NT2/D1 (cell line): ENCODE measurements at regions not wholly inside any gene's neighbourhood (a gene's known extent, or its start where the extent isn't known, plus 50 kb on each side); places are given as distances from the start of the nearest gene placed in this dataset.

Experiments used
- DNase-seq: peaks from one replicate; pipeline ENCODE4 v3.0.0-alpha.2; 2011; ENCODE audit warnings: low read depth, low spot score
- H3K27me3 ChIP-seq: 2 replicates; pipeline ENCODE4 v1.6.0; 2011; ENCODE audit warnings: mild to moderate bottlenecking; ENCODE audit not compliant: insufficient read length, insufficient read depth
- H3K36me3 ChIP-seq: 2 replicates; pipeline ENCODE4 v1.6.1; 2011; ENCODE audit warnings: mild to moderate bottlenecking, low read length, mixed read lengths; ENCODE audit not compliant: insufficient read depth, insufficient read length
- H3K4me1 ChIP-seq: 2 replicates; pipeline ENCODE4 v1.5.1; 2011; ENCODE audit not compliant: insufficient read depth, insufficient read length
- H3K4me3 ChIP-seq: 2 replicates; pipeline ENCODE4 v1.5.1; 2011; ENCODE audit warnings: low read depth; ENCODE audit not compliant: insufficient read length
- H3K9ac ChIP-seq: 2 replicates; pipeline ENCODE4 v1.6.0; 2011; ENCODE audit warnings: low read depth; ENCODE audit not compliant: insufficient read length
- H3K9me3 ChIP-seq: 2 replicates; pipeline ENCODE4 v1.5.1; 2011; ENCODE audit warnings: mild to moderate bottlenecking, low read length; ENCODE audit not compliant: insufficient read depth
- SUZ12 ChIP-seq: IDR thresholded peaks from 2 replicates; pipeline ENCODE4 v1.6.1; 2011; ENCODE audit not compliant: insufficient read length, insufficient read depth; ENCODE audit errors: extremely low read depth
- YY1 ChIP-seq: IDR thresholded peaks from 2 replicates; pipeline ENCODE4 v1.6.1; 2011; ENCODE audit not compliant: insufficient read length, insufficient read depth
- ZNF274 ChIP-seq: IDR thresholded peaks from 2 replicates; pipeline ENCODE4 v1.6.1; 2011; ENCODE audit warnings: mild to moderate bottlenecking, low read depth, low read length

DNA sequence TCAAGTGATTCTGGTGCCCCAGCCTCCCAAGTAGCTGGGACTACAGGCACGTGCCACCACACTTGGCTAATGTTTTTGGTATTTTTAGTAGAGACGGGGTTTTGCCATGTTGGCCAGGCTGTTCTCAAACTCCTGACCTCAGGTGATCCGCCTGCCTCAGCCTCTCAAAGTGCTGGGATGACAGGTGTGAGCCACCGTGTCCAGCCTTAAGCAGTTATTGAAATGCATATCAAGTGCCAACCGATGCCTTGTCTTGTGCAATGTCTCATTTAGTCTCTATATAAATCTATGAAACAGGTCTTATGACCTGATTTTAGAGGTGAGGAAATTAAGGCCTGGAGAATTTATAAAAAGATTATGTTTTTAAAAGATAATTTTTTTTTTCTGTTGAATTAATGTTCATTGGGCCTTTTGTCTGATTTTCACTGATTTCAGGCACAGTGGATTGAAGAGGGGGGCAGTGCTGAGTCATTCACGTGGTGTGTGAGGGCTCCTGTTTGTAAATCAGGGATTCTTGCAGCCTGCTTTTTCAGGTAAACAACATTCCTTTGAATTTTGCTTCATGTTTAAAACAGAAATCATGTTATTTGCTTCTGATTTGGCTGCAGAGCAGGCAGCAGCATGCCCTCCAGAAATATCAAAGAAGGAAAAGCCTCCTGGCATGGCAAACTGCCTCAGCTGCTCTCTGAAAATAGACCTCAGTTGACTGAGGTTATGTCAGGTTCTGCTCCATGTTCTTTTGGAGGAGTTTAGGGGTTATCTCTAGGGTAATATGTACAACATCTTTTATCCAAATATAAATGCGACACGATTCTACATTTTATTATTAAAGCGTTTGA lies 407.0 kb upstream of the RGMA start:
- H3K9ac ChIP-seq, result no peak overlapping the region
- H3K9me3 ChIP-seq, result no peaks in the 10 kb centered on the region
- H3K27me3 ChIP-seq, result no peaks in the 10 kb centered on the region
- no peak overlapping the region for H3K4me3 ChIP-seq
- no peak for DNase-seq
- H3K36me3 ChIP-seq, result no peaks in the 10 kb centered on the region
- no peak for TF ChIP-seq ZNF274
- TF ChIP-seq SUZ12, result no peak
- no peak for TF ChIP-seq YY1
- no peaks in the 10 kb centered on the region for H3K4me1 ChIP-seq

DNA sequence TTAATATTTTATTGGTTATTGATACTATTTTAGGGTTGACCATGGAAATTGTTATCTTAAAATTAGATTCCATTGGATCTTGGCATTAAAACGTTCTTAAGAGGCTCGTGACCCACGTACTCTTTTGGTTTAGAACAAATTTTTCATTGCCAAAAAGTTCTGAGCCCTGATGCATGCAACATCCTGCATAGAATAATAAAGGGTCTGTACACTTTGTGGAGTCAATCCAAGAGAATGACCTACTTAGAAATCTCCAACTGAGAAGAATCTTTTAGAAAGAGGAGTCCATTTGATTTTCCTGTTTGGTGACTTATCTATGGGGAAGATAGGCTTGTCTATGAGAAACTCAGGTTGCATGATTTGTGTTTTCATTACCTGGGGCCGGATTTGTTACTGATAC lies 404.2 kb upstream of the RGMA start:
- no peak for TF ChIP-seq ZNF274
- no peak for TF ChIP-seq YY1
- TF ChIP-seq SUZ12, result no peak
- no peaks in the 10 kb centered on the region for H3K36me3 ChIP-seq
- no peaks in the 10 kb centered on the region; the same call in 1 of the 2 replicates for H3K9me3 ChIP-seq
- H3K27me3 ChIP-seq, result no peaks in the 10 kb centered on the region
- H3K4me1 ChIP-seq, result no peaks in the 10 kb centered on the region
- H3K4me3 ChIP-seq, result no peak overlapping the region
- DNase-seq, result no peak
- no peak overlapping the region for H3K9ac ChIP-seq

DNA sequence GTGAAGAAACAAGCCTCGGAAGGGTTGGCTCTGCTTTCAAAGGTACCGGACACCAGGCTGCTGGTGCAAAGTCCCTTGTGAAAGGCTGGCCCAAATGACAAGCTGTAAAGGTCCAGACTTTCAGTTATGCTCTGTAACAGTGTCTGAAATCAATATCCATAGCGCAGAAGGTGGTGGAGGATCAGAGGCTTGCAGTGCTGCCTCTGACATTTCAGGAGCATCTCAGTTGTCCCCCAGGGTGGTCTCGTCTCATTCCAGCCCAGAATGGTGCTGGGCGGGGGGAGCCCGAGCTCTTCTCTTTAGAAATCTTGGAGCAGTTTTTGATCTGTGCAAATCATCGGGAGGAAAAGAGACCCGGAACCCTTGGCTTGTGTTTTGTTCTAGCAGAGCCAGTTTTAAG lies 402.3 kb upstream of the RGMA start:
- no peak for TF ChIP-seq ZNF274
- no peak for TF ChIP-seq YY1
- no peak for TF ChIP-seq SUZ12
- H3K4me1 ChIP-seq, result no peaks in the 10 kb centered on the region
- no peak overlapping the region for H3K4me3 ChIP-seq
- no peak overlapping the region for H3K9ac ChIP-seq
- no peaks in the 10 kb centered on the region; the same call in 1 of the 2 replicates for H3K9me3 ChIP-seq
- no peak for DNase-seq
- H3K36me3 ChIP-seq, result no peaks in the 10 kb centered on the region
- H3K27me3 ChIP-seq, result no peaks in the 10 kb centered on the region

GRCh38 chr15:93488296-93488713 lies 399.3 kb upstream of the RGMA start:
- DNase-seq, result no peak
- no peaks in the 10 kb centered on the region; the same call in 1 of the 2 replicates for H3K9me3 ChIP-seq
- no peaks in the 10 kb centered on the region for H3K4me1 ChIP-seq
- TF ChIP-seq SUZ12, result no peak
- TF ChIP-seq ZNF274, result no peak
- no peak for TF ChIP-seq YY1
- H3K27me3 ChIP-seq, result no peaks in the 10 kb centered on the region
- no peak overlapping the region for H3K4me3 ChIP-seq
- H3K36me3 ChIP-seq, result no peaks in the 10 kb centered on the region
- H3K9ac ChIP-seq, result no peak overlapping the region

GRCh38 chr15:93486407-93487117 lies 397.6 kb upstream of the RGMA start:
- Histone ChIP-seq H3K9me3 (no peaks in the 10 kb centered on the region; the same call in 1 of the 2 replicates), H3K9ac (no peak overlapping the region), H3K27me3 (no peaks in the 10 kb centered on the region), H3K4me3 (no peak overlapping the region), H3K36me3 (no peaks in the 10 kb centered on the region), H3K4me1 (no peaks in the 10 kb centered on the region)
- no peak for DNase-seq
- TF ChIP-seq SUZ12 (no peak), ZNF274 (no peak), YY1 (no peak)

DNA sequence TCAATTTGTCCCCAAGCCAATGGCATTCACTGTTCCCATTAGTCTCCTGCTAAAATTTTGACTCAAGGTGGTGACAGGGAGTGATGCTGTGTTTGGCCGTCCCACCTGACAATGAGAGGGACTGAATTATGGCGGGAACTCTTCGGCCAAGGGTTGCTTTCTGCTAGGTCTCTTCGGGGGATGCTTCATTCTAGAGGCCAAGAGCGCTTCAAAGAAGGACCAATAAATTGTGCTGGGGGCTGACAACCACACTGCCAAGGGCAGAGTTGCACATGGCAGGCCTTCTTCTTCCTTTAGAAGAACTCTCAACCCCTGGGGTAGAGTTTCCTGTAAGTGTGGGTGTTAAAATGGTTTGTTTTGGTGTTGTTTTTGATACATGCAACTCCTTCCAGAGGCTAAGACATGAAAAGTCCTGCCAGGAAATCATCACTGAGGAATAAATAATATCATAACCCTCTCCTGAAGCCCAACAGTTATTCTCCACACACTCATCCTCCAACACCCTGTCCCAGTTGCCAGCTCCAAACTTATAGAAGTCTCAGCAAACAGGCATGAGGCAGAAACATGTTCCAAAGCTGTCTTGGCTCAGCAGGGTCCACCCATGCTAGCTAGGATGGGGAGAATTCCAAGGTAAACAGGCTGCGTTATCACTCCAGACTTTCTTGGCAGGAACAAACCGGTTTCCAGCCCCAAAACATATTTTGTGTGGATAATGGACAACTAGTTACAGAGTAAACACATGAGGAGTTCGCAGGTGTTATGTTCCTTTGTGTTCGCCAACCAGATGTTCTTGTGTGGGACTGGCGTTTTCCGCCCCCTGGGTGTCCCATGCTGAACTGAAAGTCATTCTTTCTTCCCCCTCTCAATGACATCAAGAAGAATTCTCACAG lies 396.7 kb upstream of the RGMA start:
- H3K4me1 ChIP-seq, result no peaks in the 10 kb centered on the region
- H3K9me3 ChIP-seq, result no peaks in the 10 kb centered on the region; the same call in 1 of the 2 replicates
- no peaks in the 10 kb centered on the region for H3K36me3 ChIP-seq
- TF ChIP-seq SUZ12 (no peak), YY1 (no peak)
- no peaks in the 10 kb centered on the region for H3K27me3 ChIP-seq
- no peak for DNase-seq
- no peak overlapping the region for H3K9ac ChIP-seq
- no peak overlapping the region for H3K4me3 ChIP-seq

DNA sequence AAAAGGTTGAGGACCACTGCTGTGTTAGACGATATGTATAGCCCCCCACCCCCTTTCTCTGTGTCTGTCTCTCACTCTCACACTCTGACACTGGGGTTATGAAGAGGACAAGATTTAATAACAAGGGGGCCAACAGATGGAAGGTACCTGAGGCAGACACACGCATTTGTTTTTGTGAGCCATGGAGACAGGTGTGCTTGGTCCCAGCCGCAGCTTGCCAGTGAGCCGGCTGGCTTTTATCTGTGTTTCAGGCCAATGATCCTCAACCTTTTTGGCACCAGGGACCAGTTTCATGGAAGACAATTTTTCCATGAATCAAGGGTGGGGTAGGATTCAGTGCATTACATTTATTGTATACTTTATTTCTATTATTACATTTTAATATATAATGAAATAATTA lies 394.9 kb upstream of the RGMA start:
- no peaks in the 10 kb centered on the region for H3K36me3 ChIP-seq

More for the DNA sequence above, 394.9 kb upstream of the RGMA start:
- H3K4me1 ChIP-seq, result peaks cover 4% of the 10 kb centered on the region
- H3K9me3 ChIP-seq, result no peaks in the 10 kb centered on the region; the same call in 1 of the 2 replicates
- H3K27me3 ChIP-seq, result no peaks in the 10 kb centered on the region
- DNase-seq, result no peak
- H3K4me3 ChIP-seq, result no peak overlapping the region
- no peak overlapping the region for H3K9ac ChIP-seq
- TF ChIP-seq SUZ12, result no peak
- no peak for TF ChIP-seq YY1
- TF ChIP-seq ZNF274, result no peak
